ENCODE measurements at regions not wholly inside any gene's neighbourhood (a gene's known extent, or its start where the extent isn't known, plus 50 kb on each side); places are given as distances from the start of the nearest gene placed in this dataset.

GRCh38 chr21:15947677-15948076 is 217.9 kb downstream of the USP25 start:
- TF ChIP-seq, protein P1, sequence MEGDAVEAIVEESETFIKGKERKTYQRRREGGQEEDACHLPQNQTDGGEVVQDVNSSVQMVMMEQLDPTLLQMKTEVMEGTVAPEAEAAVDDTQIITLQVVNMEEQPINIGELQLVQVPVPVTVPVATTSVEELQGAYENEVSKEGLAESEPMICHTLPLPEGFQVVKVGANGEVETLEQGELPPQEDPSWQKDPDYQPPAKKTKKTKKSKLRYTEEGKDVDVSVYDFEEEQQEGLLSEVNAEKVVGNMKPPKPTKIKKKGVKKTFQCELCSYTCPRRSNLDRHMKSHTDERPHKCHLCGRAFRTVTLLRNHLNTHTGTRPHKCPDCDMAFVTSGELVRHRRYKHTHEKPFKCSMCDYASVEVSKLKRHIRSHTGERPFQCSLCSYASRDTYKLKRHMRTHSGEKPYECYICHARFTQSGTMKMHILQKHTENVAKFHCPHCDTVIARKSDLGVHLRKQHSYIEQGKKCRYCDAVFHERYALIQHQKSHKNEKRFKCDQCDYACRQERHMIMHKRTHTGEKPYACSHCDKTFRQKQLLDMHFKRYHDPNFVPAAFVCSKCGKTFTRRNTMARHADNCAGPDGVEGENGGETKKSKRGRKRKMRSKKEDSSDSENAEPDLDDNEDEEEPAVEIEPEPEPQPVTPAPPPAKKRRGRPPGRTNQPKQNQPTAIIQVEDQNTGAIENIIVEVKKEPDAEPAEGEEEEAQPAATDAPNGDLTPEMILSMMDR (IDR thresholded peaks at IDR 0.05): no peak
- TF ChIP-seq POLR2AphosphoS5 (IDR thresholded peaks at IDR 0.05): no peak
- no peak for TF ChIP-seq EP300 (IDR thresholded peaks at IDR 0.05)
- TF ChIP-seq POLR2A (IDR thresholded peaks at IDR 0.05): no peak

Data from suprapubic skin (tissue), 4 donors.